Retinal pigment epithelial cell (primary cell): ENCODE measurements at regions not wholly inside any gene's neighbourhood (a gene's known extent, or its start where the extent isn't known, plus 50 kb on each side); places are given as distances from the start of the nearest gene placed in this dataset.
"Not testable (repeated sequence)": the region's sequence is repeated elsewhere in the genome, so short reads cannot be mapped to it uniquely, and the experiment has no call there.

Source experiments
- DNase-seq: peaks from one replicate; pipeline ENCODE4 v3.0.0-alpha.2; 2010; ENCODE audit warnings: low read depth
- H3K4me3 ChIP-seq: 2 replicates; pipeline ENCODE4 v1.5.1; 2011; ENCODE audit warnings: mild to moderate bottlenecking, low read length, control low read depth, moderate library complexity
- CTCF ChIP-seq: conservative IDR thresholded peaks from 2 replicates; pipeline ENCODE4 v1.5.1; 2011; ENCODE audit warnings: low read depth, low read length, control low read depth, inconsistent platforms

- no peak overlapping the region for H3K4me3 ChIP-seq
- DNase-seq, result no peak
- no peak for TF ChIP-seq CTCF
Measured at GRCh38 chrX:101823236-101823635, 108.6 kb downstream of the ZMAT1 start.

- DNase-seq, H3K4me3 ChIP-seq: not testable (repeated sequence)
Measured at GRCh38 chrX:101817739-101818138, 114.1 kb downstream of the ZMAT1 start.

- no peak for TF ChIP-seq CTCF
- DNase-seq, result no peak
- H3K4me3 ChIP-seq, result no peak overlapping the region
Measured at GRCh38 chrX:101813200-101813599, 118.6 kb downstream of the ZMAT1 start.

- TF ChIP-seq CTCF, result peak; percentile 52
- DNase-seq, result no peak
- H3K4me3 ChIP-seq, result no peak overlapping the region
Measured at GRCh38 chrX:101803451-101803850, 128.4 kb downstream of the ZMAT1 start.

- peak; percentile 51 for DNase-seq
- H3K4me3 ChIP-seq, result peak overlapping the region; percentile 28
- TF ChIP-seq CTCF, result peak; percentile 67
Measured at GRCh38 chrX:101799387-101799786, 132.4 kb downstream of the ZMAT1 start.

GRCh38 chrX:101787934-101788333 is 128.3 kb upstream of the ARMCX2 start:
- TF ChIP-seq CTCF, result no peak
- no peak for DNase-seq
- no peak overlapping the region for H3K4me3 ChIP-seq

GRCh38 chrX:101785142-101785541 is 125.5 kb upstream of the ARMCX2 start:
- no peak for TF ChIP-seq CTCF
- no peak overlapping the region for H3K4me3 ChIP-seq
- no peak for DNase-seq

GRCh38 chrX:101780421-101780820 is 120.8 kb upstream of the ARMCX2 start:
- DNase-seq, H3K4me3 ChIP-seq: not testable (repeated sequence)
